Neural progenitor cell (in vitro differentiated cells): ENCODE measurements at regions not wholly inside any gene's neighbourhood (a gene's known extent, or its start where the extent isn't known, plus 50 kb on each side); places are given as distances from the start of the nearest gene placed in this dataset.

Experiments used
- EZH2 ChIP-seq: fragments of 200-600 bp; sonication (generic); IDR thresholded peaks from 2 replicates; pipeline ENCODE4 v1.6.1; 2017; ENCODE audit warnings: antibody characterized with exemption, mild to moderate bottlenecking, moderate library complexity
- EZH2phosphoT487 ChIP-seq: fragments of 200-600 bp; sonication (generic); IDR thresholded peaks from 2 replicates; pipeline ENCODE4 v1.6.1; 2017; ENCODE audit warnings: antibody characterized with exemption
- TF ChIP-seq, protein P1 (sequence below): fragments of 200-600 bp; sonication (generic); IDR thresholded peaks from 2 replicates; pipeline ENCODE4 v1.5.1; 2017; ENCODE audit warnings: antibody characterized with exemption, mild to moderate bottlenecking

DNA sequence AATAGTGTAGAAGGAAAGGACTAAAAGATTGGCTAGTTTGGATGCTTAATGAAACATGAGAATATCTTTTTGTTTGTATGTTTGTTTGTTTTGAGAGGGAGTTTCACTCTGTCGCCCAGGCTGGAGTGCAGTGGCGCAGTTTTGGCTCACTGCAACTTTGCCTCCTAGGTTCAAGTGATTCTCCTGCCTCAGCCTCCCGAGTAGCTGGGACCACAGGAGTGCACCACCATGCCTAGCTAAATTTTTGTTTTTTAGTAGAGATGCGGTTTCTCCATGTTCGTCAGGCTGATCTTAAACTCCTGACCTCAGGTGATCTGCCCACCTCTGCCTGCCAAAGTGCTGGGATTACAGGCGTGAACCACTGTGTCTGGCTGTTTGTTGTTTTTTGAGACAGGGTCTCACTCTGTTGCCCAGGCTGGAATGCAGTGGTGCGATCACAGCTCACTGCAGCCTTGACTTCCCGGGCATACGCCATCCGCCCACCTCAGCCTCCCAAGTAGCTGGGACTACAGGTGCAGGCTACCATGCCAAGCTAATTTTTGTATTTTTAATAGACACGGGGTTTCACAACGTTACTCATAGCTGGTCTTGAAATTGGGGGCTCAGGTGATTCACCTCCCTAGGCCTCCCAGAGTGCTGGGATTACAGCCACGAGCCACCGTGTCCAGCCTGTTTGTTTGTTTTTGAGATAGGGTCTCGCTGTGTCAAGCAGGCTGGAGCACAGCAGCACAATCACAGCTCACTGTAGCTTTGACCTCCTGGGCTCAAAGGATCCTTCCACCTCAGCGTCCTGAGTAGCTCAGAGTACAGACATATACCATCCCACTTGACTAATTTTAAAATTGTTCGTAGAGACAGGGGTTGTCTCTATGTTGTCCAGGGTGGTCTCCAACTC lies 209.2 kb downstream of the MYCN start:
- TF ChIP-seq, protein P1, sequence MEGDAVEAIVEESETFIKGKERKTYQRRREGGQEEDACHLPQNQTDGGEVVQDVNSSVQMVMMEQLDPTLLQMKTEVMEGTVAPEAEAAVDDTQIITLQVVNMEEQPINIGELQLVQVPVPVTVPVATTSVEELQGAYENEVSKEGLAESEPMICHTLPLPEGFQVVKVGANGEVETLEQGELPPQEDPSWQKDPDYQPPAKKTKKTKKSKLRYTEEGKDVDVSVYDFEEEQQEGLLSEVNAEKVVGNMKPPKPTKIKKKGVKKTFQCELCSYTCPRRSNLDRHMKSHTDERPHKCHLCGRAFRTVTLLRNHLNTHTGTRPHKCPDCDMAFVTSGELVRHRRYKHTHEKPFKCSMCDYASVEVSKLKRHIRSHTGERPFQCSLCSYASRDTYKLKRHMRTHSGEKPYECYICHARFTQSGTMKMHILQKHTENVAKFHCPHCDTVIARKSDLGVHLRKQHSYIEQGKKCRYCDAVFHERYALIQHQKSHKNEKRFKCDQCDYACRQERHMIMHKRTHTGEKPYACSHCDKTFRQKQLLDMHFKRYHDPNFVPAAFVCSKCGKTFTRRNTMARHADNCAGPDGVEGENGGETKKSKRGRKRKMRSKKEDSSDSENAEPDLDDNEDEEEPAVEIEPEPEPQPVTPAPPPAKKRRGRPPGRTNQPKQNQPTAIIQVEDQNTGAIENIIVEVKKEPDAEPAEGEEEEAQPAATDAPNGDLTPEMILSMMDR, result no peak
- TF ChIP-seq EZH2phosphoT487 (no peak), EZH2 (no peak)
